HG03025 (cell line): ENCODE measurements at regions not wholly inside any gene's neighbourhood (a gene's known extent, or its start where the extent isn't known, plus 50 kb on each side); places are given as distances from the start of the nearest gene placed in this dataset.
"Not testable (repeated sequence)": the region's sequence is repeated elsewhere in the genome, so short reads cannot be mapped to it uniquely, and the experiment has no call there.

Source experiments
- ATAC-seq: cut with Tn5 transposase; IDR thresholded peaks from one replicate; pipeline ENCODE4 v1.9.1; 2021; ENCODE audit warnings: mild to moderate bottlenecking, moderate library complexity; ENCODE audit not compliant: unreplicated experiment, low FRiP score

GRCh38 chr6:26172608-26172968, 85.4 kb downstream of the HFE start:
- no peak for ATAC-seq

- ATAC-seq: no peak
Observed at GRCh38 chr6:26173836-26174145, 86.6 kb downstream of the HFE start.

- ATAC-seq: no peak
Observed at GRCh38 chr6:26175033-26175427, 87.8 kb downstream of the HFE start.

- ATAC-seq: no peak
Observed at GRCh38 chr6:26175428-26176181, 88.4 kb downstream of the HFE start.

- no peak for ATAC-seq
Observed at GRCh38 chr6:26179675-26180074, 92.4 kb downstream of the HFE start.

GRCh38 chr6:26180346-26180745, 93.1 kb downstream of the HFE start:
- ATAC-seq: no peak

- no peak for ATAC-seq
Observed at GRCh38 chr6:26183237-26183580, 96.0 kb downstream of the HFE start.

- ATAC-seq: no peak
Observed at GRCh38 chr6:26183581-26184366, 96.5 kb downstream of the HFE start.

- no peak for ATAC-seq
Observed at GRCh38 chr6:26184367-26184891, 97.2 kb downstream of the HFE start.

GRCh38 chr6:26185004-26185403, 97.8 kb downstream of the HFE start:
- no peak for ATAC-seq

GRCh38 chr6:26185802-26186201, 98.6 kb downstream of the HFE start:
- no peak for ATAC-seq

GRCh38 chr6:26186652-26187051, 99.4 kb downstream of the HFE start:
- no peak for ATAC-seq

GRCh38 chr6:26187292-26187691, 100.1 kb downstream of the HFE start:
- ATAC-seq: no peak

- no peak for ATAC-seq
Observed at GRCh38 chr6:26187981-26188635, 100.9 kb downstream of the HFE start.

- ATAC-seq: not testable (repeated sequence)
Observed at GRCh38 chr6:26191512-26191911, 104.3 kb downstream of the HFE start.

- ATAC-seq: no peak
Observed at GRCh38 chr6:26193467-26194328, 106.5 kb downstream of the HFE start.

GRCh38 chr6:26194329-26194701, 107.1 kb downstream of the HFE start:
- no peak for ATAC-seq

GRCh38 chr6:26194816-26195375, 107.7 kb downstream of the HFE start:
- ATAC-seq: no peak

GRCh38 chr6:26195376-26195923, 108.2 kb downstream of the HFE start:
- no peak for ATAC-seq
